Astrocyte (in vitro differentiated cells and primary cell): ENCODE measurements at regions not wholly inside any gene's neighbourhood (a gene's known extent, or its start where the extent isn't known, plus 50 kb on each side); places are given as distances from the start of the nearest gene placed in this dataset.

Source experiments
- DNase-seq: peaks from one replicate; pipeline ENCODE4 v3.0.0-alpha.2; 2010; ENCODE audit warnings: low read depth
- FAIRE-seq: peaks from 2 replicates; lab custom pipeline; 2011; peaks lifted over from hg19 to GRCh38; lab: Jason Lieb, UNC
- H2AFZ ChIP-seq: 2 replicates; pipeline ENCODE4 v1.6.0; 2012; ENCODE audit warnings: low read depth, low read length, inconsistent platforms
- H3K27ac ChIP-seq: 2 replicates; pipeline ENCODE4 v1.5.1; 2011; ENCODE audit warnings: low read depth, low read length, inconsistent platforms
- H3K27me3 ChIP-seq: 2 replicates; pipeline ENCODE4 v1.6.0; 2011; ENCODE audit warnings: low read length, inconsistent platforms; ENCODE audit not compliant: insufficient read depth
- H3K36me3 ChIP-seq: 2 replicates; pipeline ENCODE4 v1.5.1; 2011; ENCODE audit warnings: low read length, inconsistent platforms; ENCODE audit not compliant: insufficient read depth
- H3K4me1 ChIP-seq: 2 replicates; pipeline ENCODE4 v1.5.1; 2011; ENCODE audit warnings: low read length, inconsistent platforms; ENCODE audit not compliant: insufficient read depth
- H3K4me2 ChIP-seq: 2 replicates; pipeline ENCODE4 v1.6.0; 2012; ENCODE audit warnings: low read length, inconsistent platforms
- H3K4me3 ChIP-seq: 2 replicates; pipeline ENCODE4 v1.5.1; 2011; ENCODE audit warnings: low read depth, mild to moderate bottlenecking, low read length, inconsistent platforms; ENCODE audit not compliant: insufficient read depth
- H3K79me2 ChIP-seq: 2 replicates; pipeline ENCODE4 v1.6.0; 2012; ENCODE audit warnings: mild to moderate bottlenecking, low read length, inconsistent platforms; ENCODE audit not compliant: insufficient read depth
- H3K9ac ChIP-seq: 2 replicates; pipeline ENCODE4 v1.6.0; 2012; ENCODE audit warnings: mild to moderate bottlenecking, low read length, inconsistent platforms
- H3K9me3 ChIP-seq: 2 replicates; pipeline ENCODE4 v1.5.1; 2012; ENCODE audit warnings: low read depth, mild to moderate bottlenecking, low read length, inconsistent platforms; ENCODE audit not compliant: insufficient read depth
- H4K20me1 ChIP-seq: 2 replicates; pipeline ENCODE4 v1.6.0; 2012; ENCODE audit warnings: low read length, inconsistent platforms; ENCODE audit not compliant: insufficient read depth
- H3K27ac Mint-ChIP-seq: one replicate; pipeline ENCODE4 v1.8.0; 2021; ENCODE audit warnings: mild to moderate bottlenecking, mixed read lengths; ENCODE audit not compliant: unreplicated experiment
- H3K27me3 Mint-ChIP-seq: one replicate; pipeline ENCODE4 v1.8.0; 2021; ENCODE audit warnings: low read depth, mixed read lengths; ENCODE audit not compliant: unreplicated experiment
- H3K36me3 Mint-ChIP-seq: one replicate; pipeline ENCODE4 v1.8.0; 2021; ENCODE audit warnings: low read depth, mixed read lengths; ENCODE audit not compliant: unreplicated experiment
- H3K4me1 Mint-ChIP-seq: one replicate; pipeline ENCODE4 v1.8.0; 2021; ENCODE audit warnings: low read depth, mixed read lengths; ENCODE audit not compliant: unreplicated experiment
- H3K4me3 Mint-ChIP-seq: one replicate; pipeline ENCODE4 v1.8.0; 2021; ENCODE audit warnings: mild to moderate bottlenecking, moderate library complexity, mixed read lengths; ENCODE audit not compliant: unreplicated experiment
- H3K9me3 Mint-ChIP-seq: one replicate; pipeline ENCODE4 v1.8.0; 2021; ENCODE audit warnings: mild to moderate bottlenecking, mixed read lengths; ENCODE audit not compliant: unreplicated experiment
- CTCF ChIP-seq: IDR thresholded peaks from 2 replicates; pipeline ENCODE4 v1.5.1; 2011; ENCODE audit warnings: low read depth, mild to moderate bottlenecking, inconsistent platforms, low read length, moderate library complexity; ENCODE audit not compliant: insufficient read depth
- EZH2 ChIP-seq: IDR thresholded peaks from 2 replicates; pipeline ENCODE4 v1.6.1; 2012; ENCODE audit warnings: mild to moderate bottlenecking, low read length, inconsistent platforms; ENCODE audit not compliant: insufficient read depth

GRCh38 chr12:118706437-118706836, 274.9 kb upstream of the SRRM4 start:
- H3K36me3 ChIP-seq = no peaks in the 10 kb centered on the region
- H3K27ac ChIP-seq = no peak overlapping the region
- H3K9ac ChIP-seq = no peak overlapping the region
- H3K9me3 ChIP-seq = peaks cover 22% of the 10 kb centered on the region
- TF ChIP-seq CTCF = no peak
- no peak for TF ChIP-seq EZH2
- H3K4me1 ChIP-seq = no peaks in the 10 kb centered on the region
- no peak overlapping the region for H3K4me2 ChIP-seq
- no peaks in the 10 kb centered on the region for H3K27me3 ChIP-seq
- Mint-ChIP-seq H3K9me3 (no peaks in the 10 kb centered on the region), H3K27me3 (peaks cover 8% of the 10 kb centered on the region), H3K36me3 (no peaks in the 10 kb centered on the region), H3K4me1 (peaks cover 2% of the 10 kb centered on the region), H3K4me3 (no peak overlapping the region), H3K27ac (no peak overlapping the region)
- H2AFZ ChIP-seq = no peak overlapping the region
- H3K79me2 ChIP-seq = no peaks in the 10 kb centered on the region
- no peak for FAIRE-seq
- no peak overlapping the region for H3K4me3 ChIP-seq
- H4K20me1 ChIP-seq = no peaks in the 10 kb centered on the region
- DNase-seq = no peak

- no peaks in the 10 kb centered on the region for H3K27me3 ChIP-seq
- H3K79me2 ChIP-seq = no peaks in the 10 kb centered on the region
- no peak overlapping the region for H3K4me2 ChIP-seq
- H3K27me3 Mint-ChIP-seq = peaks cover 6% of the 10 kb centered on the region
- no peak overlapping the region for H3K4me3 Mint-ChIP-seq
- H3K9ac ChIP-seq = no peak overlapping the region
- H4K20me1 ChIP-seq = no peaks in the 10 kb centered on the region
- no peak overlapping the region for H2AFZ ChIP-seq
- no peaks in the 10 kb centered on the region for H3K36me3 ChIP-seq
- peaks cover 24% of the 10 kb centered on the region for H3K9me3 ChIP-seq
- peaks cover 2% of the 10 kb centered on the region for H3K4me1 Mint-ChIP-seq
- no peak for TF ChIP-seq CTCF
- TF ChIP-seq EZH2 = no peak
- FAIRE-seq = no peak
- H3K4me1 ChIP-seq = no peaks in the 10 kb centered on the region
- H3K4me3 ChIP-seq = no peak overlapping the region
- H3K27ac ChIP-seq = no peak overlapping the region
- H3K27ac Mint-ChIP-seq = no peak overlapping the region
- H3K9me3 Mint-ChIP-seq = no peaks in the 10 kb centered on the region
- DNase-seq = no peak
- H3K36me3 Mint-ChIP-seq = no peaks in the 10 kb centered on the region
Measured at GRCh38 chr12:118709946-118710345, 271.4 kb upstream of the SRRM4 start.

- peaks cover 6% of the 10 kb centered on the region for H3K27me3 Mint-ChIP-seq
- H3K79me2 ChIP-seq = no peaks in the 10 kb centered on the region
- no peak overlapping the region for H3K4me3 Mint-ChIP-seq
- H2AFZ ChIP-seq = no peak overlapping the region
- DNase-seq (no peak), FAIRE-seq (no peak)
- H4K20me1 ChIP-seq = no peaks in the 10 kb centered on the region
- no peaks in the 10 kb centered on the region for H3K4me1 ChIP-seq
- peaks cover 19% of the 10 kb centered on the region for H3K9me3 ChIP-seq
- no peaks in the 10 kb centered on the region for H3K36me3 Mint-ChIP-seq
- no peaks in the 10 kb centered on the region for H3K27me3 ChIP-seq
- no peak overlapping the region for H3K4me3 ChIP-seq
- H3K36me3 ChIP-seq = no peaks in the 10 kb centered on the region
- TF ChIP-seq CTCF (no peak), EZH2 (no peak)
- peaks cover 2% of the 10 kb centered on the region for H3K4me1 Mint-ChIP-seq
- H3K4me2 ChIP-seq = no peak overlapping the region
- no peak overlapping the region for H3K27ac Mint-ChIP-seq
- no peak overlapping the region for H3K9ac ChIP-seq
- no peaks in the 10 kb centered on the region for H3K9me3 Mint-ChIP-seq
- H3K27ac ChIP-seq = no peak overlapping the region
Measured at GRCh38 chr12:118711185-118711584, 270.2 kb upstream of the SRRM4 start.
